ENCODE measurements at regions not wholly inside any gene's neighbourhood (a gene's known extent, or its start where the extent isn't known, plus 50 kb on each side); places are given as distances from the start of the nearest gene placed in this dataset.
A peak's percentile ranks its signal among the peaks of the same experiment; 100 is the strongest.

DNA sequence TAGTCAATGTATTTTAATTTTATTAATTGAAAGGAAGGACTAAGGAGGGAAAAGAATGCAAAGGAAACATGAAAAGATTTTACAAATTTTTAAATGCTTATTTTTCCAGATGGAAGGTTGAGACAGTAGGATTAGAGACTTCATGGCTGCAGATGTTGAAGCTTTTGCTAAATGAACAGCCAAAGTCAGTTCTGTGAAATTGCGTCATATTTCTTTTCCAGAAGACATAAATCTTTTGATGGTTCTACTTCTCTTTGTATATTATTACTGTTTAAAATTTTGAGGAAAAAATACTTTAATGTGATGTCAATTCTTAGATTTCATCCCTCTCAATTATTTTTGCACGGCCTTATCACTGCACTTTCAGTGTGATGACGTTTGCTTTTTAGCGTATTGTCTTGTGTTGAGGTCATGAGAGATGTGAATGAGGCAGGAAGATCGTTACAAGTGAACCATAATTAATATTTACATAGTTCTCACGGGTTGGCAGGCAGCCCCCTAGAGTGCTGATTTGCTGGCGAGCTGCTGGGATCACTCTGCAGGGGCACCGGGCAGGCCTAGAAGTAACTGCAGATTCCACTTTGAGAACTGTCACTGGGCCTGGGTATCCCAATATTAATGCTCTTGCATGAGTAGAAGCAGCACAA lies 158.1 kb downstream of the TBXT start:
- no peak for DNase-seq (ENCODE audit: low spot score)

DNA sequence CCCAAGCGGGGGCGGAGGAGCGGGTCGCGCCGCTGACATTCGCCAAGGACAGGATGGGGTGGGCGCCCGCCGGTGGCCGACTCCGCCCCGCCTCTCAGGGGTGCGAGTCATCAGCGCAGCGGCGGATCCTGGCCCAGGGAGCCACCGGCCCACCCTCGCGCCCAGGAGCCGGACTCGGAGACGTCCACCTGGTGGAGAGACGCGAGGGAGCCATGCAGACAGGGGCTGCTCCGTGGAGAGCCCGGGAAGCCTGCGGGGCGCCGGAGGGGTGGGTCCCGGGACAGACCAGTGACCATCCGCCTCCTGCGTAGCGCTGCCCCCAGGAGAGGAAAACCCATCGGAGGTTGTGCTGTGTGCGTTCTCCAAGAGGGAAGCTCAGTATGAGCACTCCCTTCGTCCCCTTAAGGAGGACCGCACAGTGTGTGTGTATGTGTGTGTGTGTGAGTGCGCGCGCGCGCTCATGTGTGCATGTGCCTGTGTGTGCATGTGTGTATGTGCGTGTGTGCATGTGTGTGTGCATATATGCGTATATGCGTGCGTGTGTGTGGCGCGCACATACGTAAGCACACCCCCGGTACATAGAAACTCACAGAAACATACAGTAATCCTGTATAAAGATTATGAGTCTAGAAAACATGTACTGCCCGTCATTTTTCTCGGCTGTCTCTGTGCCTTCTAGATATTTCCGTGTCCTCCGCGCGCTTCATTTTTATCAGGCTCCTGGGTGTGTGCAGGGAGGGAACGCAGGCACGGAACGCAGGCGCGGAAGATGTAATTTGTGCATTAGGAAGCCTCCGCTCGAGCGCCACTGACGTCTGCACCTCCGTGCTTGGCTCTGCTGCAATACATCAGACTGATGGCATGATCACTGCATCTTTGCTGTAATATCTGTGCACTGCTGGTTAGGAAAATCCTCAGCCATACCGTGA lies 158.9 kb downstream of the TBXT start:
- no peak for DNase-seq (ENCODE audit: low spot score)

DNA sequence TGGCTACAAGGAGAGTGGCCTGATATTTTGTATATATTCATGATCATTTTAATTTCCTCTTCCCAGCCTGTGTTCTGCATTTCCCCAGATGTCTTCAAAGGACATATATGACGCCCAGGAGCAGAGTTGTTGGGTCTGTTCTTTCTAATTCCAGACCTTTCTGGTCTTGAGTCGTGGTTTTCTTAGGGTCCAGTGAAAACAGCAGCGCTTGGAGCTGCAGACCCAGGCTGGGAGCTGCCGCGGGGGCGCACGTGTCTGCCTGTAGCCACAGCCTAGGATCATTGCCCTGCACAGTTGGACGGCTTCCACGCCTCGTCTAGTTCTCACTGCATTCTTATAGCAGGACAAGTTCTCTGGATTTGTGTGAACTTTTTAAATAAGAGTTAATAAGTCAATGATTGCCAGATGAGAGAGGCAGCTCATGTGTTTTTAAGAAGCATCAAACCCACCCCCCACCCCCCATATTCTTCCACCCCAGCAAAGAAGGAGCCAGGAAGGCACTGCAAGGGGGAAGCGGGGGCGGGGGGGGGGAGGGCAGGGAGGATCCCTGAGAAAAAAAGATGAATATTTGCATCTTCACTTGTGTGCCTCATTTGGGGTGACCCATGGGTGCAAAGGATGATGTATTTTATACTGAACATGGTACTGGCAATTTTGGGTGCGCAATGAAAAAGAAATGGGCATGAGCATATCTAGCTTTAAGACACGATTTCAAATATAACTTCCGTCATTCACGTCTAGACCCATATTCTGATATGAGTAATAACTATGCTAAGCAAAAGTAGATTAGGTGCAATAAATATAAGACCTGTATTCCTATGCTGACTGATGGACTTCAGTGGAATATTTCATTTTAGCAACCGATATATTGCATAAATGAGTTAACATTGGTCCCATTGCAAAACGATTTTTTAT lies 160.0 kb downstream of the TBXT start:
- DNase-seq (ENCODE audit: low spot score): peak; percentile 6

DNA sequence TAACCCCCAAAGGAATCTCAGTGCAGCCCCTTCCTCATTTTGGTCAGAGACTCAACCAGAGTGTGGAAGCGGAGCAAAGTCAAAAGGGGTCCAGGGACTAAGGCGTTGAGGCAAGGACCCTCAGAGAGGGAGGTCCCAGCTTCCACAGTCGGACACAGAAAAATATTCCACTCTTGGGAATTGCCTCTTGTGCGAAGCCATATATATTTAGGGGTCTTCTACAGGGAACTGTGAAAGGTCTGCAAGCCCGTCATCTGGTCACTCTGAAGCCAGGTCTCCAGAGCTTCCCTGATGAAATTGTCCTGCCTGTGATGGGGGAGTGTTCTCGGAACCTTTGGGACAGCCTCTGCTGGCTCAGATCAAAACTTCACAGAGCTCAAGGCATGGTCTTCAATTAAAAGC lies 160.8 kb downstream of the TBXT start:
- no peak for DNase-seq (ENCODE audit: low spot score)

DNA sequence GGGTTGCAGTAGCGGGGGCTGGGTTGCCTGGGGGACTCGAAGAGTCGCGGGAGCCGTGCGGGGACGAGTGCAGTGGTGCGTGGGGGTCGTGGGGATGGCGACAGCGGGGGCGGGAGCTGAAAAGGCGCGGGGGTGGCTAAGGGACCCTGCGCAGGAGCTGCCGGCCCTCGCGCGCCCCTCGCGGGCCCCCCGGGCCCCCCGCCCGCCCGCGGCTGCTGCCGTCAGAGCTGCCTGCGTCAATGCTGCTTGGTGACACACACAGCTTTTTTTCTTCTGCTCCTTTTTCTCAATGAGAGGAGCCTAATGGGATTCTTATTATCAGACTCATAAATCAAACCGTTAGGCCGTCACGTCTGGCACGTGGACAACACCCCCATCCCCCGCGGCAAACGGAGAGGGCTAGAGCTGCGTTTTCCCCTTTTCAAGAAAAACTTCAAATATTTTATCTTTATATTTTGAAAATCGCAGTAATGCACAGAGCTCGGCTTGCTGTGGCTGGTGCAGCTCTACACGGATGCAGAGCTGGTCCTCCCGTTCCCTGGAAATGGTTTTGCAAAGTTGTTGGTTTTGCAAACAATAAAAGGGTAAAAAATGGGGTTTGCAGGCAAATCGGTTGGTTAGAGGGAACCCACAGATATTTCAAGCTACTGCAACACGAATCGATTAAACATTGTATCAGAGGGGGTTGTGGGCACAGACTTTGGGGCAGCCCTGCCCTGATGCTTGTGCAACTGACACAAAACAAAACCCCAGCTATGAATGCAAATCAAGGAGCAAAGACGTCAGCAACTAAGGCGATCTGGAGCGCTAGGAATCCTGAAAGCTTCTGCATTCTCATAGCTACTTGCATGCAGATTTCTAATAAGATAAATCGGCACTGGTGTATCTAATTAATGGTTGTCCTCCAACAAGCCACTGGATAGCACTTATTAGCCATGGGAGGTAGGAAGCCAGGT lies 161.4 kb downstream of the TBXT start:
- DNase-seq (ENCODE audit: low spot score): peak; percentile 24

DNA sequence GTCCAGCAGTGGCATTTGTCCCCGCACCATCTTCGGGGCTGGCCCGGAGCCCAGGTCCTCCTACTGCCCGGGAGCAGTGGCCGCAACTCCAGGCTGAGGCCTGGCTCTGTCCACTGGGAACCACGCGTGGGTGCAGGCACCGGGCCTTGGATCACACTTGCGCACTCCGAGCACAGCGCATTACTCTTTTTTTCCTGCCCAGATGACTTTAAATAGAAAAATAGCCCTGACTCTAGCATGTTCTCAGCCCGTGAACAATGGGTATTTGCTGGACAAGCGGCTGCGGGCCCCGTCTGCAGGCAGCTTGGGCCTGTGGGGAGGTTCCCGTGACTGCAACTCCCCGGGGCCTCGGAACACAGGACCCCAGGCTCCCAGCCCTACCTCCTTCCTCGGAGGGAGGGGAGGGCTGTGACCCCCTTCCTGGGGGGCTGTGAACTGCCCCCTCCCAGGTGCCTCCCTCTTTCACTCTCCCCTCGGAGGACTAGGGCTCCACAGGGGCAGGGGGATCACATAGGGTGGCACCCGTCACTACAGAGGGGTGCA lies 162.2 kb downstream of the TBXT start:
- DNase-seq (ENCODE audit: low spot score): peak; percentile 3

DNA sequence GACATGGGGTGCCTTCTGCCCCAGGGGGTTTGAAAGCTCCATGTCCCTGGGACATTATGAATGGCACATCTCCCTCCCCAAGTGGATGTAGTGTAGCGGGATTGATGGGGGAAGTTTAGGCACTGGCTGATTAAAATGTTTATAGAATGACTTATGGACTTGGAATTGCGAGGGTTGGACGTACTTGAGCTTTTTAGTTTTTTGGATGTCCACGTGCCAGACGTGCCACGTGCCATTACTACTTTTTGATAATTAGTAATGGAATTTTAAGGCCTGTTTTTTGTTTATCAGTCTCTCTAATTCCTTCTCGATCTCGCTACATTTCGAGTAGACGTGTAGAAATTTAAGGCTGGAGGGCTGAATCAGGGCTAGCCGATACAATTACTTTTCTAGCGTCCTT lies 162.8 kb downstream of the TBXT start:
- no peak for DNase-seq (ENCODE audit: low spot score)

DNA sequence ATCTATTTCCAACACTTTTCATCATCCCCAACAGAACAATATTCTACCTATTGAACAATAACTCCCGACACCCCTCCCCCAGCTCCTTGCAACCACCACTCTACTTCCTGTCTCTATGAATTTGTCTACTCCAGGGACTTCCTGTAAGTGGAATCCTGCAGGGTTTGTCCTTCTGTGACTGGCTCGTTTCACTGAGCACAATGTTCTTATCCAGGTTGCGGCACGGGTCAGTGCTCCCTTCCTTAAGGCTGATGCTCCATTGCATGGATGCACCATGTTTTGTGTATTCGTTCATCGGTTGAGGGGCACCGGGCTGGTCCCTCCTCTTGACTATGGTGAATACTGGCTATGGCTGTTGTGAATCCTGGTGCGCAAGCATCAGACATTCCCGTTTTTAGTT lies 163.2 kb downstream of the TBXT start:
- no peak for DNase-seq (ENCODE audit: low spot score)

DNA sequence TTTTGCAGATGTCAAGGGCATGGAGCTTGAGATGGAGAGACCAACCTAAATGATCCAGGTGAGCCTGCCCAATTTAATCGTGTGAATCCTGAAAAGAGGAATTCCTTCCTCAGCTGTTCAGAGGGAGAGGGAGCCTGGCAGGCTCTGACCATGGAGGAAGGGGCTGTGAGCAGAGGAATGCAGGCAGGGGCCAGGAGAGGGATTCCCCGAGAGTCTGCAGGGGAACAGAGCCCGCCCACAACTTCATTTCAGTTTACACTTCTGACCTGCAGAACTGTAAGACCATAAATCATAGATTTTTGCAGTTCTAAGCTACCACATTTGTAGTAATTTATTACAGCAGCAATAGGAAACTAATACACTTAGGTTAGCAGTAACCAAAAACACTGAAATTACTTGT lies 164.1 kb downstream of the TBXT start:
- DNase-seq (ENCODE audit: low spot score): no peak

DNA sequence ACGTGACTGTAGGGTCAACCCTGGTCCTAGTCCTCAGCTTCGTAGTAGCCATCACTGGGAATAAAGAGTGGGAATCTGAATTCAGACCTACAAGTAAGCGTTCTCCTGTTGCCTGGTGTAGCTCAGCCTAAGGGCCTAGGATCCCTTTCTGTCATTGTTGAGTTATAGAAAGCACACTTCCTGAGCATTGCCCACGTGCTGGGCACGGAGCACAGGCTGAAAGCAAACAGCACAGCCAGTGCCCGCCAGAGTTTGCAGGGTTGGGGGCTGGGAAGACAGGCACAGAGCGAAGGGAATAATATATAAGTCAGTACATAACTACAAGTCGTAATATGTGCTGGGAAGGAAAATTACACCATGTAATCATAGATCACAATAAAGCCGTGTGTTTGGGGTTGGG lies 166.3 kb downstream of the TBXT start:
- DNase-seq (ENCODE audit: low spot score): no peak

DNA sequence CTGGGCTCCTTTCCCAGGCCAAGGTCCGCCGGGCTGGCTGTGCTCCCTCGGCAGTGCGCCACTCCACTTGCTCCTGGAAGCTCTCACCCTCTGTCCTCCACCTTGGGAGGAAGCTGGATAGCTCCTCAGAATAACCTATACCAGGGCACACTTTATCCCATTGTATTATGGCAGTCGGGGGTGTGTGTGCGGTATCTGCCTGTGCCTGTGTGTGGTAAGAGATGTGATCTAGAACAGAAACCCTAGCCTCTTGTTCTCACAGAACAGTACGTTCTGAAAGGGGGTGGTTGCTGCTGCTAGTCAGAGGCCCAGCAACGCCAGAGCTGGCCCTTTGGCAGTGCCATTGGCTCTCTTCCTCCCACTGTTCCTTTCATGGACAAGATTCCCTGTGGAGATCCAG lies 168.4 kb downstream of the TBXT start:
- no peak for DNase-seq (ENCODE audit: low spot score)

DNA sequence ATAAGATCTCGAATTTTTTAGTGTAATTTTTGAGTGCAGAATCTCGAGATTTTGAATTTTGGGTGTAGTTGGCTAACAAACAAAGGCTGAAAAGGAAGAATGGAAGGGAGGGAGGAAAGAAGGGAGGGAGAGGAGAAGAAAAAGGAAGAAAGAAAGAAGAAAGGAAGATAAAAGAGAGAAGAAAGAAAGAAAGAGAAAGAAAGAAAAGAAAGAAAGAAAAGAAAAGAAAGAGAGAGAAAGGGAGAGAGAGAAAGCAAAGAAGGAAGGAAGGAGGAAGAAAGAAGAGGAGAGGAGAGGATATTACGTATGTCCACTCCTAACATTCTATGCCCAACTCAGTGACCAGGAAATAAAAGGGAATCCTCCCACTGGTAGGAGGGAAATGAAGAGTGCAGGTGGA lies 169.6 kb downstream of the TBXT start:
- DNase-seq (ENCODE audit: low spot score): no peak

DNA sequence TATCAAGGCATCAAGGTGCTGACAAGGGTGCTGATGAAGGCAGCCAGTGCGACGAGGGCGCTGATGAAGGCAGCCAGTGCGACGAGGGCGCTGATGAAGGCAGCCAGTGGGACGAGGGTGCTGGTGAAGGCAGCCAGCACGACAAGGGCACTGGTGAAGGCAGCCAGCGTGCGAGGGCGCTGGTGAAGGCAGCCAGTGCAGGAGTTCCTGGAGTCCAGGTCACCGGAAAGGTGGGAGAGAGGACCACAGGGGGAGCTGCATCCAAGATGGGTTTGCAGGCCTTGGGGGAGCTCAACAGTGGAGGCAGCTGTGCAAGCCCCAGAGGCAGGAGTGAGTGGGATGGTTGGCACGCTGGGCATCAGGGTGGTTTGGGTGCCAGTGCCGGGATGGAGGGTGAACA lies 176.3 kb downstream of the TBXT start:
- no peak for DNase-seq (ENCODE audit: low spot score)

DNA sequence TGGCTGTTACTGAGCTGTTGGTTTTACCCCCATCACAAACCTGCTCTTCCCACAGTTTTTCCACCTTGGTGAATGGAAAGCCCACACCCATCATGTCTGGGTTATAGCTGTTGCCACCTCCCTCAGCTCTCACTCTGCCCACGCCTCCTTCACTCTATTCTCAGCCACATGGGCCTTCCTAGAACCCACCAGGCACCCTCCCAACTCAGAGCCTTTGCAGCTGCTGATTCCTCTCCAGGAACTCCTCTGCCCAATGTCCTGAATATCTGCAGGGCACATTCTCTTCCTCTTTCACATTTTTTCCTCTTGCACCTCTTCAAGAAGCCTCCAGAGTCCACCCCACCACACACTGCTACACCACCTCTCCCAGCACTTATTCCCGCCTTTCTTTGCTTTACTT lies 177.4 kb downstream of the TBXT start:
- no peak for DNase-seq (ENCODE audit: low spot score)

DNA sequence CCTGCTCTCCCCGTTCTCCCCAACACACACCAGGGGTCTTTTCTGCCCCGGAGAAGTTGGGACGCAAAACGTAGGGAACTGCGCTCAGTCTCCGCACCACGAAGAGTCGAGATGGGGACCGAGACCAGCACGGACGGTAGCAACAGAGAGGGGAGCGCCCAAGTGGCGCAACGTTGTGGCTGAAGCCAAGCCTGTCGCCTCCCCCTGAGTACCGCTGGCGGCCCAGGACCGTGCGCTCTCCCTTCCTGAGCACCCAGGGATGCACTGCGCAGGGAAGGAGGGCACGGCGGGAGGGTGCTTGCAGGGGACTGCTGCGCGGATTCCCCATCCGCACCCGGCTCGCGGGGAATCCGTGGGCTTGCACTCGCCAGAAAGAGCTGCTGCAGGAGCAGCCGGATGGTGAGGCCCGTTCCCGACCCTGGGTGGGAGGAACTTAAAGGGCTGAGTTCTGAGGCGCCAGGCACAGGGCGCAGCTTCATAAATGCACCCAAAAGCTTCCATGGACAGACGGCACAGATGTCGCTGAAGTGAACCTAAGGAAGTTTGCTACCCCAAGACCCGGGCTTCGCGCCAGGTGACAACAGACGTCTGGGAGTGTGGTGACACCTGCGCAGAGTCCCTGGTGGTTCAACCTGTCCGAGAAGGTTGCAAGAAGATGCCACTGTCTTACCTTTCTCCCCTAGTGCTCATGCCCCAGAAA lies 178.7 kb downstream of the TBXT start:
- DNase-seq (ENCODE audit: low spot score): no peak

DNA sequence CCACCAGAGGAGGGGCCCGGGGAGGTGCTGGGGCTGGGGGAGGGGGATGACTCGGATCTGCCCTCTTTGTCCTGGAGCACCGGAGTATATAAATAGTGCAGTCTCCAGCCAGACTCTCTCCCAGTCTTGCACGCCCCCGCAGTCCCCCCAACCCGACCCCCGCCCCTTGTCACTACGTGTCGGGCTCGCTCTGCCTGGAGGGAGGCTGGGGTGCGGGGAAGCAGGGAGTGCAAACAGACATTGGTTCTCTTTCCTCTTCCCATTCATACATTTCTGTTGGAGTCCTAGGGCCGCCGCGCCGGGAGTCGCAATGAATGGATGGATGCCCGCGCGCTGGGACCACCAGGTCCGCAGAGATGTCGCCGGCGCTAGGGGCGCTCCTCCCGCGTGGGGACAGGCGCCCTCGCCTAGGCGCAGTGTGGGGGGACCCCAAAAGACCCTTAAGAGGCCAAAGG lies 179.3 kb downstream of the TBXT start:
- DNase-seq (ENCODE audit: low spot score): no peak

DNA sequence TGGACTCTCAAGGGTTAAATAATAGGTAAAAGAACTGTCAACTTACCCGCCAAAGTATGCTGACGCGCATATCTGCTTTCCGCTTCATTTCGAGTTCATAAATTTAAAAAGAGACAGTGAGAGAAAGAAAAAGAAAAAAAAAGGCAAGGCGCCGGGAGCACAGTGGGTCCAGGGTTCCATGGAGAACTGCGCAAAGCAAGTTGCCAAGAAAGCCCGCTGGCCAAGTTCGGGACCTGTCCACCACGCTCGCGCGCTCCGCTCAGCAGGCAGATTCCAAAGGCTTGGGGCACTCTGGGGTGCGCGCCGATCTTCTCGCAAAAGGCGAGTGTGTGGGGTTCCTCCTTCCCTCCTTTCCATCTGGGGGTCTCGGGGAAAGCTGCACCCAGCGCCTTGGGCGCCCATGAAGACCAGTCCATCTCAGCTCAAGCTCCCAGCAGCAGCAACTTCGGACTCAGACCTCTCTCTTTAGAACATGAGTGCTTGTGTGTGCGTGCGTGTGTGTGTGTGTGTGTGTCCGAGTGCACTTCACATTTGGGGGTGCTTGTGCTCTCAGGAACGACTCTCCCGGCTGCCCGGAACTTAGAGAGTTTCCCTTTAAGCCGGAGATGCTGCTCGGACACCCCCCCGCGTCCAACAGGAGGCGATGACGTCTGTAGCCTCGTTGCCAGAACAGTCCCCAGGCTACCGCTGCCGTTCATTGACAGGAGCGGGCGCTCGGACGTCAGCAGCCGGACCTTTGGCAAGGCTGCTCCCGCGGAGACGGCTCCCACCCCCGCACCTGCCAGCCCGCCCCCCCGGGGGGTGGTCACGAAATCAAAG lies 180.0 kb downstream of the TBXT start:
- peak; percentile 24 for DNase-seq (ENCODE audit: low spot score)

DNA sequence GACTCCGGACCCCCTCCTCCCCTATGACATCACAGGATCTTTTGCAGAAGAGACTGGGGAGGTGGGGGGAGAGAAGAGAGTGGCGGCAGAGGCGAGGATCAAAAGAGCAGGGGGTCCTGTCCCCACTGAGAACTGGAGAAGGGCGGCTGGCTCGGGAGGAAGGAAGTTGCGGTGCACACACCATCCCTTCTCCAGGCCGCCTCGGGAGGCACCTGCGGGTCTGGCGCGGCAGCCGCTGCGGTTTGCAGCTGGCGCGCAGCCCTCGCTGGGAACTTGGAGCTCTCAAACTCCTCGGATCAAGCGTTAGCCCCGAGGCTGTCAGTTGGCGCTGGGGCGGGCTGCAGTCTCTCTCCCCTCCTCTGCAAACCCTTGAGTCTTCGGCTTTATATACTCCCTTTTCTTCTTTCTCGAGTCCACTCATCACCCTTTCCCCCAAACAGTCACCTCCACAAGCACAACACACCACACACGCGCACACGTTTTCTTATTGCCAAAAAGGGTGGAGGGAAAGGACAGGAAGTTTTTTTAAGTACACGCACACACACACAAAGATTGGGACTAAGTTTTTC lies 180.7 kb downstream of the TBXT start:
- DNase-seq (ENCODE audit: low spot score): no peak

DNA sequence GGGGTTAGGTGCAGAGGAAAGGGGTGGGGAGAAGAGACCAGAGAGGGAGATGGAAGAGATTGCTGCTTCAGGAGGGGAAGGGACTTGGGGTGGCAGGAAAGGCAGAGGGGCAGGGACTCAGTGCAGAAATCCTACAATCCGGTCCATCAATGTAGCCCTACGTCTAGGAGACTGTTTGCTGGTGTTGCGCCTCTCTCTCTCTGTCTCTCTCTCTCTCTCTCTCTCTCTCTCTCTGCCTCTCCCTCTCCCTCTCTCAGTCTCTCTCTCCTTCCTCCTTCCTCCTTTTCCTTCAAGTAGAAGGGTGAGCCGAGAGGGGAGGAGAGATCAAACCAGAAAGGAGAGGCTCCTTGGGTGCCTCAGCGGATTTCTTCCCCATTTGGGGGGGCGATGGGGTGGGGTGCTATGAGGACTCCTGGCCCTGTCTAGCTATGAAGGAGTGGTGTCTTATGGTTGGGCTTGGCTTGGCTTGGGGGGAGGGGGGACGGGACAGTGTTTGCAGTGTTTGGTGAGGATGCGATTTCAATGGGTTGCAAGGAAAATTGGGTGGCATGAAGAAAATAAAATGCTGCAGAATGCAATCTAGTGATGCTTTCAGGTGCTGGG lies 181.2 kb downstream of the TBXT start:
- DNase-seq (ENCODE audit: low spot score): no peak

Measured in pons (tissue), 1 donor.